Left renal pelvis (tissue), 4 donors: ENCODE measurements at regions not wholly inside any gene's neighbourhood (a gene's known extent, or its start where the extent isn't known, plus 50 kb on each side); places are given as distances from the start of the nearest gene placed in this dataset.
"Not testable (repeated sequence)": the region's sequence is repeated elsewhere in the genome, so short reads cannot be mapped to it uniquely, and the experiment has no call there.

Experiments used
- DNase-seq, 4 donors: peaks; one replicate each; pipeline ENCODE4 v3.0.0-alpha.2; 2013; ENCODE audit warnings: low read depth in 4 of 4, low spot score in 3 of 4

GRCh38 chr12:34219046-34219770 lies 196.9 kb downstream of the ALG10 start:
- DNase-seq, result no peak

GRCh38 chr12:34220079-34220478 lies 197.8 kb downstream of the ALG10 start:
- not testable (repeated sequence) for DNase-seq

DNA sequence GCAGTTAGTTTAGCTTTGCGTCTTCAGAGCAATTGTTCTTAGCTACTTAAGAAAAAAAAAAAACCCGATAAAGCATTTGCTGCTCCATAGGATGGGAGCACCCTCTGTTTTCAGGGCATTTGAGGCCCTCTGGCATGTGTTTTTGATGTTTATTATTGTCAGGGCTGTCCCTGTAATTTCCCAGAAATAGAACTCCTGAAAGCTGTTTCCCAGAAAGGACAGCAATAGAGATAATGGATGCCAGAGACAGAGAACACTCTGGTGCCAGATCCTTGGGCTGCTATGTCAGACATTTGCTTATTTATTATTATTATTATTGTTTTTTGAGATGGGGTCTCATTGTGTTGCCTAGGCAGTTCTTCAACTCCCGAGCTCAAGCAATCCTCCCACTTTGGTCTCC lies 201.3 kb downstream of the ALG10 start:
- DNase-seq, result no peak

DNA sequence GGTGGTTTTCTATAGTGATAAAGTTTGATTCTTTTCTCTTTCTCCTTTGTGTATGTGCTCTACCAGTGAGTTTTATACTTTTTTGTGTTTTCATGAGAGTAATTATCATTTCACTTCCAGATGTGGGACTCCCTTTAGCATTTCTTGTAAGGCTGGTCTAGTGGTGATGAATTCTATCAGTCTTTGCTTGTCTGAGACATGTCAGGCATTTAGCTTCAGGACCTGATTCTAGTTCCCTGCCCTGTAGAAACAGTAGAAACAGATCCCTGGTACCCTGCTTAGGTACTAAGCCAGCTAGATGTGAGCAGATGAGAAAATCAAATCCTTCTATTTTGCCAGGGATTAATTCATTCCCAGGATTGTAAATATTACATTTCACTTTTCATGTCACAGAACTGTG lies 203.7 kb downstream of the ALG10 start:
- not testable (repeated sequence) for DNase-seq

DNA sequence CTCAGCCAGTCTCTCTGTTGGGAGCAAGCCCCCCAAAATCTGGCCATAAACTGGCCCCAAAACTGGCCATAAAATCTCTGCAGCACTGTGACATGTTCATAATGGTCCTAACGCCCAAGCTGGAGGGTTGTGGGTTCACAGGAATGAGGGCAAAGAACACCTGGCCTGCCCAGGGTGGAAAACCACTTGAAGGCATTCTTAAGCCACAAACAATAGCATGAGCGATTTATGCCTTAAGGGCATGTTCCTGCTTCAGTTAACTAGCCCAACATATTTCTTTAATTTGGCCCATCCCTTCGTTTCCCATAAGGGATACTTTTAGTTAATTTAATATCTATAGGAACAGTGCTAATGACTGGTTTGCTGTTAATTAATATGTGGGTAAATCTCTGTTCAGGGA lies 205.8 kb downstream of the ALG10 start:
- DNase-seq, result not testable (repeated sequence)

GRCh38 chr12:34229033-34229432 lies 206.7 kb downstream of the ALG10 start:
- DNase-seq, result not testable (repeated sequence)

GRCh38 chr12:34233618-34234017 lies 211.3 kb downstream of the ALG10 start:
- no peak for DNase-seq

DNA sequence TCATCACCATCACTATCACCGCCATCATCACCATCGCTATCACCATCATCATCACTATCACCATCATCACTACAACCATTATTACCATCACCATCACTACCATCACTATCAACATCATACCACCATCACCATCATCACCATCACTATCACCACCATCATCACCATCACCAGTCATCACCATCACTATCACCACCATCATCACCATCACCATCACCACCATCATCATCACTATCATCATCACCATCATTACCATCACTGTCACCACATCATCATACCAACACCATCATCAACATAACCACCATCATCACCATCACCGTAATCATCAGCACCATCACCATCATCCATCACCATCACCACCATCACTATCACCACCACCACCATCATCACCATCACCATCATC lies 213.8 kb downstream of the ALG10 start:
- no peak for DNase-seq

DNA sequence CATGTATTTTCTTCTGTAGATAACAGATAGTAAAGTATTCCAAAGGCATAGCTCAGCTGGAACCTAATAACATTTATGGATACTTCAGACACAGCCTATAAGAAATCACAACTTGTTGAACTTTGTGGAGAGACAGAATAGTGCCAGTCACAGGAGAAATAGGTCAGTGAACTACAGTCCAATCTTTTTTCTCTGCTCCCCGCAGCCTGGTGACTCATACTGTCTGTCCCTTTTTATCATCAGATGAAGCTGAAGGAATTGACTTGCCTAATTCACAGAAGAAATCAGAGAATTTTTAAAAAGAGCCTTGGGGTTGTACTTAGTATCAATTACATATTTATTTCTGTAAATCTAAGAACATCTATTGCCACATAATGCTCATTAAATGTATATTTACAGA lies 222.3 kb downstream of the ALG10 start:
- DNase-seq, result no peak

DNA sequence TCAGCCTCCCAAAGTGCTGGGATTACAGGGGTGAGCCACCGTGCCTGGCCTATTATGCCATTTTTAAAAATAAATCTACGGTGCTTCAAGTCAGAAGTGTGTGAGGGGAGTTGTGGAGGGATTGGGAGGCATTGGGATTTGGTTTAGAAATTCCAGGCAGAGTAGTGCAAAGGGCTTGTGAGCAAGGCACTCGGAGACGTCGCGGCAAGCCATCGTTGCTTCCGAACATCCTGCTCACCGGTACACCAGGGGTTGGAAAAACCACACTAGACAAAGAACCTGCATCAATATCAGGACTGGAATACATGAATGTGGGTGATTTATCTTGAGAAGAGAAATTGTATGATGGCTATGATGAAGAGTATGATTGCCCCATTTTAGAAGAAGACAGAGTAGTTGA lies 227.0 kb downstream of the ALG10 start:
- DNase-seq, result no peak

DNA sequence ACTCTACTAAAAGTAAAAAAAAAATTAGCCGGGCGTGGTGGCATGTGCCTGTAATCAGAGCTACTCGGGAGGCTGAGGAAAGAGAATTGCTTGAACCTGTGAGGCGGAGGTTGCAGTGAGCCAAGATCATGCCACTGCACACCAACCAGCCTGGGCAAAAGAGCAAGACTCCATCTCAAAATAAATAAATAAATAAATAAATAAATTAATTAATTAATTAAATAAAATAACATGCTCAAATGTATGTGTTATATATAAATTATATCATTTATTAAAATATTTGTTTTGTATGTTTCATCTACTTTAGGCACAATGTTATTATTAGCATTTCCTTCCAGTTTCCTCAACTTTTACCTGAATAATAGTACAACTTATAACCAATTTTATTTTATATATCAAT lies 229.6 kb downstream of the ALG10 start:
- not testable (repeated sequence) for DNase-seq

- no peak for DNase-seq
Measured at GRCh38 chr12:34253674-34254073, 231.4 kb downstream of the ALG10 start.

GRCh38 chr12:34257093-34257492 lies 234.8 kb downstream of the ALG10 start:
- no peak for DNase-seq

GRCh38 chr12:34262140-34262539 lies 239.8 kb downstream of the ALG10 start:
- DNase-seq, result not testable (repeated sequence)

- no peak for DNase-seq
Measured at GRCh38 chr12:34264110-34264509, 241.8 kb downstream of the ALG10 start.

- not testable (repeated sequence) for DNase-seq
Measured at GRCh38 chr12:34273703-34274102, 251.4 kb downstream of the ALG10 start.

GRCh38 chr12:34275129-34275528 lies 252.8 kb downstream of the ALG10 start:
- DNase-seq, result no peak

GRCh38 chr12:34286483-34286882 lies 264.2 kb downstream of the ALG10 start:
- no peak for DNase-seq

GRCh38 chr12:34286934-34287333 lies 264.6 kb downstream of the ALG10 start:
- DNase-seq, result no peak

DNA sequence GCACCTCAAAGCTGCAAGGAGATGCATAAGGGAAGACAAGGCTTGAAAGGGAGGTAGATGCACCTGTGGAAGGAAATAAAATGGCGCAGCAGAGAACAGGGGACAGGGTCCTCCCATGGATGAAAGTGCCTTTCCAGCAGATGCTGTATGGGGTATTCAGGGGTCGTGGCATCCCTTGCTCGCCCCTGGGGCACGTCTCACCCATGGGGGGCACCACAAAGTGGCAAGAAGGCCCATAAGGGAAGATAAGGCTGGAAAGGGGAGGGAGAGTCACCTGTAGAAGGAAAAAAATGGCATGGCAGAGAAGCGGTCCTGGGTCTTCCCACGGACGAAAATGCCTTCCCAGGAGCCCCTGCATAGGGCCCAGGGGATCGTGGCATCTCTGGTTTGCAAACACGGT lies 265.1 kb downstream of the ALG10 start:
- DNase-seq, result no peak

DNA sequence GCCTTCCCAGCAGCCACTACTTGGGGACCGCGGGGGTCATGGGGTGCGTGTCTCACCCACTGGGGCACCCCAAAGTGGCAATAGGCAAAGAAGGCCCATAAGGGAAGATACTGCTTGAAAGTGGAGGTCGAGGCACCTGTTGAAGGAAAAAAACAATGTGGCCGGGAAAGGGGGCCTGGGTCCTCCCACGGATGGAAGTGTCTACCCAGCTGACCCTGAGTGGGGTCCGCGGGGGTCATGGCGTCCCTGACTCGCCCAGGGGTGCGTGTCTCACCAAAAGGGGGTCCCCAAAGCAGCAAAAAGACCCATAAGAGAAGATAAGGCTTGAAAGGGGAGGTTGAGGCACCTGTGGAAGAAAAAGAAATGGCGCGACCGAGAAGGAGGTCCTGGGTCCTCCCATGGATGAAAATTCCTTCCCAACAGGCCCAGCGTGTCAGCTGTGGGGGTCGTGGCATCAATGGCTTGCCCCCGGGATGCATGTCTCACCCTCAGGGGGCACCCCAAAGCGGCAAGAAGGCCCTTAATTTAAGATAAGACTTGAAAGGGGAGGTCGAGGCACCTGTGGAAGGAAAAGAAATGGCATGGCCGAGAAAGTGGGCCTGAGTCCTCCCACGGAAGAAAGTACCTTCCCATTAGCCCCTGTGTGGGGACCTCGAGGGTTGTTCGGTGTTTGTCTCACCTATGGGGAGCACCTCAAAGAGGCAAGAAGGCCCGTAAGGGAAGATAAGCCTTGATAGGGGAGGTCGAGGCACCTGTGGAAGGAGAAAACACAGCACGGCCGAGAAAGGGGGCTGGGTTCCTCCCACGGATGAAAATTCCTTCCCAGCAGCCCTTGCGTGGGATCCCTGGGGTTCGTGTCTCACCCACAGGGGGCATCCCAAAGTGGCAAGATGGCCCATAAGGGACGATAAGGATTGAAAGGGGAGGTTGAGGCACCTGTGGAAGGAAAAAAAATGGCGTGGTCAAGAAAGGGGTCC lies 266.0 kb downstream of the ALG10 start:
- DNase-seq, result no peak

GRCh38 chr12:34288963-34289345 lies 266.7 kb downstream of the ALG10 start:
- no peak for DNase-seq
